GM18502 (cell line): ENCODE measurements at regions not wholly inside any gene's neighbourhood (a gene's known extent, or its start where the extent isn't known, plus 50 kb on each side); places are given as distances from the start of the nearest gene placed in this dataset.
"Not testable (repeated sequence)": the region's sequence is repeated elsewhere in the genome, so short reads cannot be mapped to it uniquely, and the experiment has no call there.

Source experiments
- ATAC-seq: cut with Tn5 transposase; IDR thresholded peaks from one replicate; pipeline ENCODE4 v1.9.1; 2021; ENCODE audit warnings: mild to moderate bottlenecking; ENCODE audit not compliant: unreplicated experiment, poor library complexity

DNA sequence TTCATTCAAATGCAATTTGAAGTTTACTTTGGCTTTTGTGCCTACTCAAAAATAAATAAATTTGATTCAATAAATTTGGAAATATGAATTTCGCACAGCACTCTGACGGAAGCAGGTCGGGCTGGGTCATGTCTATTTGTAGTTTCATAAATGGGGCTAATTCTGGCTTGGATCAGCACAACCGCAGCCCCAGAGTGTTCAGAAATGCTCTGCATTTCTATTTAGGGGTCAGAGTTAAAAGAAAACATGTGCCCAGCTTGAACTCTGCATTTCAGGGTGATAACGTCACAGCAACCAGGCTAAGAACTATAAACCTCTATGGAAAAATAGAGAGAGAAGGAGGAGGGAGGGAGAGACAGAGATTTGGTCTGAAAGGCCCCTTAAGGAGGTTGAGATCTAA is 480.9 kb upstream of the NOX3 start:
- no peak for ATAC-seq

- ATAC-seq, result no peak
Measured at GRCh38 chr6:155936127-155936526, 480.5 kb upstream of the NOX3 start.

- no peak for ATAC-seq
Measured at GRCh38 chr6:155916846-155917624, 461.4 kb upstream of the NOX3 start.

GRCh38 chr6:155915651-155916050 is 460.0 kb upstream of the NOX3 start:
- no peak for ATAC-seq

DNA sequence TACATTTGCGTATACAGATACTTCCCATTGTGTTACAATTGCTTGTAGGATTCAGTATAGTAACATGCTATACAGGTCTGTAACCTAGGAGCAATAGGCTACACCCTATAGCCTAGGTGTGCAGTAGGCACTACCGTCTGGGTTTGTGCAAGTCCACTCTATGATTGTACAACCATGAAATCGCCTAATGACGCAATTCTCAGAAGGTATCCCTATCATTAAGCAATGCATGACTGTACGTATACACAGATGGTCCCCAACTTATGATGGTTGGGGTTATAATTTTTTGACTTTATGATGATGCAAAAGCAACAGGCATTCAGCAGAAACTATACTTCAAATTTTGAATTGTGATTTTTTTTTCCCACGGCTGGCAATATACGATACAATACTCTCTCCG is 458.2 kb upstream of the NOX3 start:
- ATAC-seq, result no peak

GRCh38 chr6:155909710-155910109 is 454.1 kb upstream of the NOX3 start:
- ATAC-seq, result no peak

- ATAC-seq, result no peak
Measured at GRCh38 chr6:155895641-155896040, 440.0 kb upstream of the NOX3 start.

GRCh38 chr6:155894758-155895157 is 439.1 kb upstream of the NOX3 start:
- no peak for ATAC-seq

GRCh38 chr6:155894262-155894661 is 438.6 kb upstream of the NOX3 start:
- no peak for ATAC-seq

DNA sequence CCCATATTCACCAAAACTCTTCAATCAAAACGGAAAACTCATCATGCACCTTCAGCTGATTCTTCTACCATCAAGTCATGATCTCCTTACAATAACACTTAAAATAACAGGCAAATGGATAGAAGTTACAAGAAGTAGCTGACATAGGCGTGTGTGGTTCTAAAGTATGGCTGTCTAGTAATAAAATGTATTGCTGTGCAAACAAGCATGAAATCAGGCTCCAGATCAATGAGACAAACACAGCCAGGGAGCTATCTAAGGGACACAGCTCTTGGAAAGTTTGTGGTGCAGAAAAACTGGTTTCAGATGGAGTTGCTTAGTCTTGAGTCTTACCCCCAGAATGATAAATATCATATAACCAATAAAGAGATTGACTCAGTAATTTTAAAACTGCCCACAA is 434.8 kb upstream of the NOX3 start:
- no peak for ATAC-seq

GRCh38 chr6:155889410-155889809 is 433.8 kb upstream of the NOX3 start:
- ATAC-seq, result no peak

DNA sequence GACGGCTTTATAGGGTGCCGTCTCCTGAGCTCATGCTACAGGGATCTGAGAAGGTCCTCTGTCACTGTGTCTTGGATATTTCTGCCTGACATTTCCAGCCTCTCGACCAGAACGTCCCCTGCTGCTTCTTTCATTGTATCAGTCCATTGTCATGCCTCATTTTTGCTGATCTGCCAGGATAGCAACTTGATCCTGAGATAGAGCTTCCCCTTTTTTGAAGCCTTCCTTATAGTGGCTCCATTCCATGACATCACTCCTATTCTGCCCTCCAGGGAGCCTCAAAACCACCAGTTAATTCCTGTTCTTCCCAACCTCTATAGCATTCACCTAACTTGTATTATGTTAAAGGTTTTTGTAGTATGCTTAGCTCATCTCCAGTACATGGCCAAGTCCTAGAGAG is 431.8 kb upstream of the NOX3 start:
- ATAC-seq, result no peak

DNA sequence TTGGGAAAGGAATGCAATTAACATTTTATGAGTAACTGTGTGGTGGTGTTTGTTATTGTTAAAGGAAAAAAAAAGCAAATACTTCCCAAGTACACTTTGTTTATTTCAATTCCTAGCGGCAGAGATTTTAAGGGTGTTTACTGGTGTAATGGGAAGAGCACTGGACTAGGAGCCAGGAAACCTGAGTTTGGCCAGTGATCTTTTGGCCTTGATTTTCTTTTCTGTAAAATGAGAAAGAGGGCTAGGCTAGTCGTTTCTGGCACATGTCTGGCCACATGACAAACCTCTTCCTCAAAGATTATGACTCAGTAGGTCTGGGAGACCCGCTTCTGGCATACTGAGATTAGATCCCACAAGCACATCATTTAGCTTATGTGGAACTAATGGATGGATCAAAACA is 428.1 kb upstream of the NOX3 start:
- no peak for ATAC-seq

- ATAC-seq, result no peak
Measured at GRCh38 chr6:155883334-155883731, 427.7 kb upstream of the NOX3 start.

- ATAC-seq, result peak; percentile 82
Measured at GRCh38 chr6:155882527-155883333, 427.1 kb upstream of the NOX3 start.

DNA sequence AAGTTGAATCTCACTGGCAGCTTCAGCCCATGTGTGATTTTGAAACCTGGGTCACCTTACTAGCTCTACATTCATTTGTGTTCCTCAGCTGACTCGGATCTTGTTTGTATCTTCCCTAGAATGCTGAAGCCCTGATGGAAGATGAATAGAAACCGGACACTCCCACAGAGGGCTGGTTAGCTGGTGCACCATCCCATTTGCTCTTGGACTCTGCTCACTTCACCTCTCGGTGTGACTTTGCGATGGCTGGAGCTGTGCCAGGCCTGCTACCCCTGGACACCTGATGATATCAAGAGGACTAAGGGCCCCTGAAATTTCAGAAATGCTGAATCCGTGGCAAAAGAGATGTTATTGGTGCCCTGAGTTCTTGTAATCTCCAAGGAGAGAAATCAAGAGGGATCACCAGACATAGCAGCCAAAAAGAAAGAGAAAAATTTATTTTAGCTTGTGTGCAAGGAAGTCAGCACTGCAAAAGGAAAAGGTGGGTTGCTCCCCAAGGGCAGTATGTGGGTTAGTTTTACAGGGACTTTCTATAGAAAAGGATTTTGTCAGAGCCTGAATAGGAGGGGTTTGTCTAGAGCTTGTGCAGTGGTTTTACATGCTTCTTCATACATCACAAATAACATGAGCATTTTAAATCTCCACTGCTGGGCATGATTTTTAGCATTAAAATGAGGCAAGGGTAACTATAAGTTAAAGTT is 426.3 kb upstream of the NOX3 start:
- ATAC-seq, result peak; percentile 33

- ATAC-seq, result no peak
Measured at GRCh38 chr6:155880900-155881299, 425.3 kb upstream of the NOX3 start.

- ATAC-seq, result no peak
Measured at GRCh38 chr6:155872961-155873360, 417.3 kb upstream of the NOX3 start.

- ATAC-seq, result no peak
Measured at GRCh38 chr6:155867682-155868081, 412.0 kb upstream of the NOX3 start.

DNA sequence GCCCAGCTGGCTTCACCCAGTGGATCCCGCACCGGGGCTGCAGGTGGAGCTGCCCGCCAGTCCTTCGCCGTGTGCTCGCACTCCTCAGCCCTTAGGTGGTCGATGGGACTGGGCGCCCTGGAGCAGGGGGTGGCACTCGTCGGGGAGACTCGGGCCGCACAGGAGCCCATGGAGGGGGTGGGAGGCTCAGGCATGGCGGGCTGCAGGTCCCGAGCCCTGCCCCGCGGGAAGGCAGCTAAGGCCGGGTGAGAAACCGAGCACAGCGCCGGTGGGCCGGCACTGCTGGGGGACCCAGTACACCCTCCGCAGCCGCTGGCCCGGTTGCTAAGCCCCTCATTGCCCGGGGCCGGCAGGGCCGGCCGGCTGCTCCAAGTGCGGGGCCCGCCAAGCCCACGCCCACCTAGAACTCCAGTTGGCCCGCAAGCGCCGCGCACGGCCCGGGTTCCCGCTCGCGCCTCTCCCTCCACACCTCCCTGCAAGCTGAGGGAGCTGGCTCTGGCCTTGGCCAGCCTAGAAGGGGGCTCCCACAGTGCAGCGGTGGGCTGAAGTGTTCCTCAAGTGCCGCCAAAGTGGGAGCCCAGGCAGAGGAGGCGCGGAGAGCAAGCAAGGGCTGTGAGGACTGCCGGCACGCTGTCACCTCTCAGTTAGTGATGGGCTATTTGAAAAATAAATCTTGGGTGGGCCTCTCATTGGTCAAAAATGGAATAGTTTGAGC is 411.2 kb upstream of the NOX3 start:
- ATAC-seq, result not testable (repeated sequence)
